ENCODE measurements at regions not wholly inside any gene's neighbourhood (a gene's known extent, or its start where the extent isn't known, plus 50 kb on each side); places are given as distances from the start of the nearest gene placed in this dataset.

GRCh38 chr5:124566875-124567450, 179.5 kb downstream of the ZNF608 start:
- TF ChIP-seq TAF1 (IDR thresholded peaks at IDR 0.05; ENCODE audit: borderline replicate concordance, insufficient read depth, low read length), result no peak
- no peak for TF ChIP-seq SIN3A (IDR thresholded peaks at IDR 0.05; ENCODE audit: borderline replicate concordance, insufficient read depth, low read length)
- TF ChIP-seq POLR2AphosphoS5 (IDR thresholded peaks at IDR 0.05; ENCODE audit: low read depth, low read length), result no peak
- no peak for TF ChIP-seq FOXP2 (optimal IDR thresholded peaks at IDR 0.05; ENCODE audit: borderline replicate concordance, extremely low read depth, extremely low read length, insufficient read depth)
